ENCODE measurements at regions not wholly inside any gene's neighbourhood (a gene's known extent, or its start where the extent isn't known, plus 50 kb on each side); places are given as distances from the start of the nearest gene placed in this dataset.

DNA sequence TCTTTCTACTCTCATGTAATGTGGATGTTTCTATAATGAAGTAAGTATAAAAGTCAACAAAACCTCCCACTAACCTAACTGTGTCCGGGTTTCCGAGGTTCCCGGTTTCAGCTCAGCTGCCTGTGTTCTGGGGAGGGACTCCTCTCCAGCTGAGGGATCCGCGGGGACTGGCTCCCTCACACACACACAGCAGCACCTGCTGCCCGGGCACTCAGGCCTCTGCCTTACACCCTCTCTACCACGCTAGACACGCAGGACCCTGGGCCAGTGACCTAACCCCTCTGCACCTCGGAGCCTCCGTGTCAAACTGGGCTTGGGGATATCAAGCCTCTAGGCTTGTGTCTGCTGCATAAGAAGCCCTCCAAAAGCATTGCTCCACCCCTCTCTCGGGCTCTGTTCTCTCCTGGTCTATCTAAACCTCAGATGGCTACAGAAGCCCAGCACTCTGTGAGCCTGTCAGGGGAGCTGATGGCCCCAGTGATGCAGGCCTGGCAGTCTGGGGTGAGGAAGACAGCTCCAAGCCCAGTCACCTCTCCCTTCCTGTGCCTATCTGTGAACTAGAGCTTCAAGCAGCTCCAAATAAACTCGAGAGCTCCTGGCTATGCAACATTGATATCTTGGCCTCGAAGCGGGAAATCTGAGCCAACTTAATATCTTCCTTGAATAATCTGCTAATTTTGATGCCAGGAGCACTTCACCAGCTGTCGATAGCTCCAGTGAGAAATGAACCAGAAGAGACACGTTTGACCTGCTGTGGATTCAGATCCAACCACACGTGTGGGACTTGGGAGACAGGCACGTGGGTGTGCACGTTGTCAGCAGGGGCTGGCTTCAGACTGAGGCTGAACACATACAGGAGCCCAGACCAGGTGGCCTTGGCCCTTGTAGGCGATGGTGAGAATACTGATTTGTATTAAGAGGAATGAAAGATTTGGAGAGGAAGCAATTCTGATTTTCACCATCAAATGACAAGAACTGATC, 232.7 kb upstream of the B3GAT1 start:
- Histone ChIP-seq H3K9me3 (ENCODE audit: control insufficient read depth, insufficient read depth, low read depth, low read length) (no peaks in the 10 kb centered on the region), H3K4me1 (ENCODE audit: control insufficient read depth, insufficient read depth, low read length) (no peaks in the 10 kb centered on the region), H3K27ac (ENCODE audit: extremely low read depth, low read depth, low read length) (no peak overlapping the region), H3K4me3 (ENCODE audit: low read depth, low read length) (no peak overlapping the region), H3K36me3 (ENCODE audit: control insufficient read depth in 2 of 2, insufficient read depth in 1 of 2, low read length in 2 of 2) (no peaks in the 10 kb centered on the region)
- CTCF ChIA-PET, result interaction anchor here (0.8 kb wide), 1 partner anchor 66 kb away, joined by 4 read pairs; no protein-coding TSS in a partner anchor
- POLR2A ChIA-PET, result no interaction called here
- TF ChIP-seq ZNF623 (tag by site-specific recombination; IDR thresholded peaks at IDR 0.05) (no peak), ZFHX2 (tag by site-specific recombination; conservative IDR thresholded peaks at IDR 0.05) (peak; percentile 34; the same call in 1 of the 2 replicates)

DNA sequence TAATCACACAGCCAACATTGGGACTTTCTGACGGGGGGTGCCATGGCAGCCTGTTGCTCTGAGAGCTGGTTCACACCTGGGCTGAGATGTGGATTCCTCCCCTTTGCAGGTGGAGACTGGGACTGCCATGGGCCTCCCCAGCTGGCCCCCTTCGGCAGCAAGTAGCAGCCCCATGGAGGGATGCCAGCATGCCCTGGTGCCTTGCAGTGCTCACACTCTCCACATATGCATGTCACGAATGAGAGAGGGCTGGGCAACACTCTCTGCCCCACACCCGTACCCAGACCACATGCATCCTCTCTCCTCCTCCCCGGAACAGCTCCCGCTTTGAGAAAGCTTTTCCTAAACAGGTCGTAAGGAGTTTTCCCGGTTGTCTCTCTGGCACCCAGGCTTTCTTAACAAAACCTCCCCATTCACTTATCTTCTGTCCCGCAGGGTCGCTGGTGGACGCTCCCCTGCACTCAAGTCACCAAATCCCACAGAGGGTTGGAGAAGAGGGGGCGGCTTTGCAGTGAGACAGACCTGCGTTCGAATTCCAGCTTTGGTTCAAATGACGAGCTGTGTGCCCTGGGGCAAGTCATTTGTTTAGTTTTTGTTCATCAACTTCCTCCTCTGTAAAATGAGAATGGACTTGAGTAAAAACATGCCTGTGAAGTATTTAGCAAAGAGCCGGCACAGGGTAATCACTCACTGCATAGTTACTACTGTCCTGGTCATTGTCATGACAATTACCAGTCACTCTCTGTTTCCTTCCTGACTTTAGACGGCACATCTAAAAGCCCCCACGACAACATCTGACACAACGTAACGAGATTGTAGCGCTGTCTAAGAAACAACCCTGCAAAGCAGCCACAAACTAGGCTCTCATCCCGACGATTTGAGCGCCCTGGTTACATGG, 231.3 kb upstream of the B3GAT1 start:
- Histone ChIP-seq H3K4me3 (ENCODE audit: low read depth, low read length) (no peak overlapping the region), H3K27ac (ENCODE audit: extremely low read depth, low read depth, low read length) (no peak overlapping the region), H3K4me1 (ENCODE audit: control insufficient read depth, insufficient read depth, low read length) (no peaks in the 10 kb centered on the region), H3K9me3 (ENCODE audit: control insufficient read depth, insufficient read depth, low read depth, low read length) (no peaks in the 10 kb centered on the region), H3K36me3 (ENCODE audit: control insufficient read depth in 2 of 2, insufficient read depth in 1 of 2, low read length in 2 of 2) (no peaks in the 10 kb centered on the region)
- TF ChIP-seq HOXA7 (CRISPR knock-in tag; IDR thresholded peaks at IDR 0.05; ENCODE audit: borderline replicate concordance) (no peak), WT1 (tag by site-specific recombination; IDR thresholded peaks at IDR 0.05) (no peak), ZNF292 (tag by site-specific recombination; IDR thresholded peaks at IDR 0.05; ENCODE audit: borderline replicate concordance, low read depth) (no peak), ZNF324 (tag by site-specific recombination; IDR thresholded peaks at IDR 0.05) (no peak), ZNF266 (tag by site-specific recombination; IDR thresholded peaks at IDR 0.05; ENCODE audit: low read depth) (no peak)
- TF ChIP-seq, protein P1, sequence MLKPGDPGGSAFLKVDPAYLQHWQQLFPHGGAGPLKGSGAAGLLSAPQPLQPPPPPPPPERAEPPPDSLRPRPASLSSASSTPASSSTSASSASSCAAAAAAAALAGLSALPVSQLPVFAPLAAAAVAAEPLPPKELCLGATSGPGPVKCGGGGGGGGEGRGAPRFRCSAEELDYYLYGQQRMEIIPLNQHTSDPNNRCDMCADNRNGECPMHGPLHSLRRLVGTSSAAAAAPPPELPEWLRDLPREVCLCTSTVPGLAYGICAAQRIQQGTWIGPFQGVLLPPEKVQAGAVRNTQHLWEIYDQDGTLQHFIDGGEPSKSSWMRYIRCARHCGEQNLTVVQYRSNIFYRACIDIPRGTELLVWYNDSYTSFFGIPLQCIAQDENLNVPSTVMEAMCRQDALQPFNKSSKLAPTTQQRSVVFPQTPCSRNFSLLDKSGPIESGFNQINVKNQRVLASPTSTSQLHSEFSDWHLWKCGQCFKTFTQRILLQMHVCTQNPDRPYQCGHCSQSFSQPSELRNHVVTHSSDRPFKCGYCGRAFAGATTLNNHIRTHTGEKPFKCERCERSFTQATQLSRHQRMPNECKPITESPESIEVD (tag by site-specific recombination; IDR thresholded peaks at IDR 0.05), result no peak
- POLR2A ChIA-PET, result no interaction called here
- CTCF ChIA-PET, result interaction anchor here (0.5 kb wide), 1 partner anchor 125 kb away, joined by 3 read pairs; no protein-coding TSS in a partner anchor

DNA sequence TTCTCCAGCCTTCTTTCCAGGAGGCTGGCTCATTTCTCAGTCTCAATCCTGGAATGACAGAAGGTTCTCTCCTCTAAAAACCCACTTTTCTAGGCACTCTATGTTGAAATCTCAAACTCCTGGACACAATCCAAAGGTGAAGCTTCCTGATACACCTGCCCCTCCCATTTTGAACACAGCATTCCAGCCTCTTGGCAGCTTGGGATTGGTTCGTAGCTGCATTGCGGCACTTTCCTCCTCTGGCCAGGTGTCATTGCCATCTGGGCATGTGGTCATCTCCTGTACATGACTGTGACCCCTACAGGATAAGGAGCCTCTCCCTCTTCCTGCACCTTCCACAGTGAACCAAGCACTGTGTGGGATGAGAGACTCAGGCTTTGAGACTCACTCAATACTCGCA, 230.2 kb upstream of the B3GAT1 start:
- TF ChIP-seq ZSCAN30 (tag by site-specific recombination; IDR thresholded peaks at IDR 0.05) (no peak), MYNN (tag by site-specific recombination; IDR thresholded peaks at IDR 0.05; ENCODE audit: borderline replicate concordance) (no peak), ZNF211 (tag by site-specific recombination; IDR thresholded peaks at IDR 0.05; ENCODE audit: low read depth) (no peak), GLIS2 (tag by site-specific recombination; IDR thresholded peaks at IDR 0.05) (no peak), ZNF501 (tag by site-specific recombination; IDR thresholded peaks at IDR 0.05) (no peak), ZNF350 (tag by site-specific recombination; IDR thresholded peaks at IDR 0.05) (no peak), BCL11B (tag by site-specific recombination; IDR thresholded peaks at IDR 0.05; ENCODE audit: low read depth) (no peak)
- TF ChIP-seq, protein P2, sequence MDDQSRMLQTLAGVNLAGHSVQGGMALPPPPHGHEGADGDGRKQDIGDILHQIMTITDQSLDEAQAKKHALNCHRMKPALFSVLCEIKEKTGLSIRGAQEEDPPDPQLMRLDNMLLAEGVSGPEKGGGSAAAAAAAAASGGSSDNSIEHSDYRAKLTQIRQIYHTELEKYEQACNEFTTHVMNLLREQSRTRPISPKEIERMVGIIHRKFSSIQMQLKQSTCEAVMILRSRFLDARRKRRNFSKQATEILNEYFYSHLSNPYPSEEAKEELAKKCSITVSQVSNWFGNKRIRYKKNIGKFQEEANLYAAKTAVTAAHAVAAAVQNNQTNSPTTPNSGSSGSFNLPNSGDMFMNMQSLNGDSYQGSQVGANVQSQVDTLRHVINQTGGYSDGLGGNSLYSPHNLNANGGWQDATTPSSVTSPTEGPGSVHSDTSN (CRISPR knock-in tag; IDR thresholded peaks at IDR 0.05), result no peak
- TF ChIP-seq, protein P3, sequence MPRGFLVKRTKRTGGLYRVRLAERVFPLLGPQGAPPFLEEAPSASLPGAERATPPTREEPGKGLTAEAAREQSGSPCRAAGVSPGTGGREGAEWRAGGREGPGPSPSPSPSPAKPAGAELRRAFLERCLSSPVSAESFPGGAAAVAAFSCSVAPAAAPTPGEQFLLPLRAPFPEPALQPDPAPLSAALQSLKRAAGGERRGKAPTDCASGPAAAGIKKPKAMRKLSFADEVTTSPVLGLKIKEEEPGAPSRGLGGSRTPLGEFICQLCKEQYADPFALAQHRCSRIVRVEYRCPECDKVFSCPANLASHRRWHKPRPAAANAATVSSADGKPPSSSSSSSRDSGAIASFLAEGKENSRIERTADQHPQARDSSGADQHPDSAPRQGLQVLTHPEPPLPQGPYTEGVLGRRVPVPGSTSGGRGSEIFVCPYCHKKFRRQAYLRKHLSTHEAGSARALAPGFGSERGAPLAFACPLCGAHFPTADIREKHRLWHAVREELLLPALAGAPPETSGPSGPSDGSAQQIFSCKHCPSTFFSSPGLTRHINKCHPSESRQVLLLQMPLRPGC (tag by site-specific recombination; IDR thresholded peaks at IDR 0.05), result no peak
- TF ChIP-seq, protein P4, sequence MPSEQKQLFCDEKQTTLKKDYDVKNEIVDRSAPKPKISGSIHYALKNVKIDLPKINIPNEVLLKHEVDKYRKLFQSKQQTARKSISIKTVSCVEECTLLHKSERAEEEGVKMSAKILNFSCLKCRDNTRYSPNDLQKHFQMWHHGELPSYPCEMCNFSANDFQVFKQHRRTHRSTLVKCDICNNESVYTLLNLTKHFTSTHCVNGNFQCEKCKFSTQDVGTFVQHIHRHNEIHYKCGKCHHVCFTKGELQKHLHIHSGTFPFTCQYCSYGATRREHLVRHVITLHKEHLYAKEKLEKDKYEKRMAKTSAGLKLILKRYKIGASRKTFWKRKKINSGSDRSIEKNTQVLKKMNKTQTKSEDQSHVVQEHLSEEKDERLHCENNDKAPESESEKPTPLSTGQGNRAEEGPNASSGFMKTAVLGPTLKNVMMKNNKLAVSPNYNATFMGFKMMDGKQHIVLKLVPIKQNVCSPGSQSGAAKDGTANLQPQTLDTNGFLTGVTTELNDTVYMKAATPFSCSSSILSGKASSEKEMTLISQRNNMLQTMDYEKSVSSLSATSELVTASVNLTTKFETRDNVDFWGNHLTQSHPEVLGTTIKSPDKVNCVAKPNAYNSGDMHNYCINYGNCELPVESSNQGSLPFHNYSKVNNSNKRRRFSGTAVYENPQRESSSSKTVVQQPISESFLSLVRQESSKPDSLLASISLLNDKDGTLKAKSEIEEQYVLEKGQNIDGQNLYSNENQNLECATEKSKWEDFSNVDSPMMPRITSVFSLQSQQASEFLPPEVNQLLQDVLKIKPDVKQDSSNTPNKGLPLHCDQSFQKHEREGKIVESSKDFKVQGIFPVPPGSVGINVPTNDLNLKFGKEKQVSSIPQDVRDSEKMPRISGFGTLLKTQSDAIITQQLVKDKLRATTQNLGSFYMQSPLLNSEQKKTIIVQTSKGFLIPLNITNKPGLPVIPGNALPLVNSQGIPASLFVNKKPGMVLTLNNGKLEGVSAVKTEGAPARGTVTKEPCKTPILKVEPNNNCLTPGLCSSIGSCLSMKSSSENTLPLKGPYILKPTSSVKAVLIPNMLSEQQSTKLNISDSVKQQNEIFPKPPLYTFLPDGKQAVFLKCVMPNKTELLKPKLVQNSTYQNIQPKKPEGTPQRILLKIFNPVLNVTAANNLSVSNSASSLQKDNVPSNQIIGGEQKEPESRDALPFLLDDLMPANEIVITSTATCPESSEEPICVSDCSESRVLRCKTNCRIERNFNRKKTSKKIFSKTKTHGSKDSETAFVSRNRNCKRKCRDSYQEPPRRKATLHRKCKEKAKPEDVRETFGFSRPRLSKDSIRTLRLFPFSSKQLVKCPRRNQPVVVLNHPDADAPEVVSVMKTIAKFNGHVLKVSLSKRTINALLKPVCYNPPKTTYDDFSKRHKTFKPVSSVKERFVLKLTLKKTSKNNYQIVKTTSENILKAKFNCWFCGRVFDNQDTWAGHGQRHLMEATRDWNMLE (tag by site-specific recombination; conservative IDR thresholded peaks at IDR 0.05; ENCODE audit: low read depth), result no peak
- CTCF ChIA-PET, result no interaction called here

More for the DNA sequence above, 230.2 kb upstream of the B3GAT1 start:
- H3K4me3 ChIP-seq (ENCODE audit: low read depth, low read length), result no peak overlapping the region
- H3K27ac ChIP-seq (ENCODE audit: extremely low read depth, low read depth, low read length), result no peak overlapping the region
- no peaks in the 10 kb centered on the region for H3K9me3 ChIP-seq (ENCODE audit: control insufficient read depth, insufficient read depth, low read depth, low read length)
- POLR2A ChIA-PET, result no interaction called here
- H3K4me1 ChIP-seq (ENCODE audit: control insufficient read depth, insufficient read depth, low read length), result no peaks in the 10 kb centered on the region
- no peaks in the 10 kb centered on the region for H3K36me3 ChIP-seq (ENCODE audit: control insufficient read depth in 2 of 2, insufficient read depth in 1 of 2, low read length in 2 of 2)

Measured in HEK293 (cell line).